GM21423 (cell line): ENCODE measurements at regions not wholly inside any gene's neighbourhood (a gene's known extent, or its start where the extent isn't known, plus 50 kb on each side); places are given as distances from the start of the nearest gene placed in this dataset.
"Not testable (repeated sequence)": the region's sequence is repeated elsewhere in the genome, so short reads cannot be mapped to it uniquely, and the experiment has no call there.

Experiments
- ATAC-seq: cut with Tn5 transposase; IDR thresholded peaks from one replicate; pipeline ENCODE4 v1.9.1; 2021; ENCODE audit warnings: mild to moderate bottlenecking, moderate library complexity; ENCODE audit not compliant: unreplicated experiment

DNA sequence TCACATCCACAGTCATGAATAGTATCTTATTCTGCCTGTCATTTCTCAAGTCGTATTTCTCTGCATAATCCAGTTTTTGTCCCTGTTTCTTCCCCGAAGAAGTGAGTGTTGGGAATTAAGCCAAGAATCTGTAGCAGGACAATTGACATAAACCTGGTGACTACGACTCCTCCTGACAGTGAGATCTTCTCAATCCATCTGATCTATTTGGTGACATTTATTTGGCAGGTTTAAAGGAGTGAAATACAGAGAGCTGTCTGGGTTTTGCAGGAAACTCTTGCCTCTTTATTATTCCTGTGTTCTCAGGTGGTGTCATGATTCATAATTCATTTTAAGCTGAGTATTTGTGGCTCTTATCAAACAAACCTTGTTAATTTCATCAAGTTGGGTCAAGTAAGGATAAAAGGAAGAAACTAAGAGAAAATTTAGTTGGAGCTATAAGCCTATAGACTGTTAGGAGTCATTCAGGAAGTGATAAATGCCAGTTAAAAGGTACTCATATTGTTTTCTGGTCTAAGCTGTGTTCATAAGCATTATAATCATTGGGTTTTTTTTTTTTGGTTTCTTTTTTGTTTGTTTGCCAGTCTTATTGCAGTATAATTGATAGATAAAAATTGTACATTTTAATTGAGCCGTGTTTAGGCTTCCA is 95.9 kb upstream of the PCSK1 start:
- ATAC-seq = no peak

DNA sequence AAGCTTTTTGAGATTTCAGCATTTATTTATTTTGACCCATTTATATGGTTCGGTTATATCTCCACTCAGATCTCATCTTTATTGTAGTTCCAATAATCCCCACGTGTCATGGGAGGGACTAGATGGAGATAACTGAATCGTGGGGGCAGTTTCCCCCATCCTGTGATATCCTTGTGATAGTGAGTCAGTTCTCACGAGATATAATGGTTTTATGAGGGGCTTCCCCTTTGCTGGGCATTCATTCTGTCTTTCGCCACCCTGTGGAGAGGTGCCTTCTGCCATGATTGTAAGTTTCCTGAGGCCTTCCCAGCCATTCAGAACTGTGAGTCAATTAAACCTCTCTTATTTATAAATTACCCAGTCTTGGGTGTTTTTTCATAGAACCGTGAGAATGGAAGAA is 96.5 kb upstream of the PCSK1 start:
- ATAC-seq = no peak

DNA sequence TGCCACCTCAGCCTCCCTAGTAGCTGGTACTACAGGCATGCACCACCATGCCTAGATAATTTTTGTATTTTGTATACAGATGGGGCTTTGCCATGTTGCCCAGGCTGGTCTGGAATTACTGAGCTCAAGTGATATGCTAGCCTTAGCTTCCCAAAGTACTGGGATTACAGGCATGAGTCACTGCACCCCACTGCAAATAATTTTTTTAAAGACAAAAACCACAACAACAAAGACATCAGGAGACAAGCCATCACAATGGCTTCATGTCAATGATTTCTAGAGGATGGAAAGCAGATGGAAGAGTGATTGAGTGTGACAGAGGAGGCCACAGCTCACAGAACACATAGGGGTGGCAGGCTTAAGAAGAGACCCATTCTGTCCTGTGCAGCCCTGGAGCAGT is 97.9 kb upstream of the PCSK1 start:
- ATAC-seq = no peak

DNA sequence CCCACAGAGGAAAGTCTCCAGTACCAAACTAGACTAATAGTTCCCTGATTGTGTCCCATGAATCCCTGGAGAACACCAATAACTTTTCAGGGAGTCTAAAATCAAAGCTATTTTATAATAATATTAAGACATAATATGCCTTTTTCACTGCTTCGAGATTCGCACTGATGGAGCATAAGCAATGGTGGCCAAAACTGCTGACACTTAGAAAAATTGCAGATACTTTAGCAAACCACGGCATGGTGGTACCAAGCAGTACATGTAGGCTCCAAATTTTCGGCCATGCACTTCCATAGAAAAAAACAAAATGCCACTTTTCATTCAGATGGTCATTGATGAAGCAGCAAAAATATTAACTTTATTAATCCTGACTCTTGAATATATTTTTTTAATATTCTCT is 100.3 kb upstream of the PCSK1 start:
- ATAC-seq = no peak

DNA sequence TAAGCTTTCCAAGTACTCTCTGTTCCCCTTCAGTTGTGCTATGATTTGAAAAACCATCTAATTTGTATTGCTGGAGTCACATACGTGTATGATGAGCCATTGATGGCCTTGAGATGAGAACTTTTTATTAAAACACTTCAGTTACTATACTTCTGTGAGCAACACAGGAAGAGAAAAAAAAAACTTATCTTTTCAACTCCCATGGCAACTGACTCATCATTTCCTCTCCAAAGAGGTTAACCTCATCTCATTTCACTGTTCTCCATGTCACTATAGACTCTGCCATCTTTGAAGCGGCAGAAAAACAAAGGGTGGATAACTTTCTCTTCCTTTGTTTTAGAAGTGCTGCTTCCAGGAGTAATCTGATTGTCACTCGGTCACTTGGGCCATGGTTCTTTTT is 104.3 kb upstream of the PCSK1 start:
- ATAC-seq = peak; percentile 51

DNA sequence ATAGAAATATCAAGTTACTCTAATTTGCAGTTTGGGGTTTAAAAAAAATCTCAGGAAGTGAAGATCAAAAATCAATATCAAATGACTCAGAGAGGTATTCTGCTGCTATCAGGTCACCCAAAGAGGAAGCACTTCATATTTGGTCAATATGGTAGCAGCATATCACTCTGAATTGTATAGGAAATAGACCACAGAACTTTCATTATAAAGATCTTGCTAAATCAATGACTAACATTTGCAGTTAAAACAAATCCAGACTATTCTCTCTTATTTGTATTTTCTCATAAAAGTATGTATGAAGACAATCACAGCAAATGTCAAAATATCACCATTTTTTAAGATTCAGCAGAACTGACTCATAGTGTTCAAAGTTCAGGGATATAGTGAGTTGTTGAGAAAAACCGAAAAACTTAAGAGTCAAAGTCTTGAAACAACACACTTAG is 105.8 kb upstream of the PCSK1 start:
- no peak for ATAC-seq

DNA sequence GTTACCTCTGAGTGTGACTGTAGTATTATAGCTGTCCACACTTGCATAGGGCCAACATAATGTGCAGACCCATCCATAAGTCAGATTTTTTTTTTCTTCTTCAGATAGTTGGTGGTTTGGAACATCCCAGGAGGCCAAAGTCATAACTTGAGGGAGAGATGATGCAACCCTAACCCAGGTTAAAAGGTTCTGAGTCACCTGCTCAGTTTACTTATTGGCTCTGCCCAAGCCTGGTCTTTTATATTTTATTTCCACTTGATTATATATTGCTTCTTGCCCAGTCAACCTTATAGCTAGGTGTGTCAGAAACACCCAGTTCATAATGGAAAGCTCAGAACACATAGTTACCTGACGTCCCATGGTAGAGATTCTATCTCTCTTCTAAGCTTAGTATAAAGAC is 113.1 kb upstream of the PCSK1 start:
- ATAC-seq = no peak

DNA sequence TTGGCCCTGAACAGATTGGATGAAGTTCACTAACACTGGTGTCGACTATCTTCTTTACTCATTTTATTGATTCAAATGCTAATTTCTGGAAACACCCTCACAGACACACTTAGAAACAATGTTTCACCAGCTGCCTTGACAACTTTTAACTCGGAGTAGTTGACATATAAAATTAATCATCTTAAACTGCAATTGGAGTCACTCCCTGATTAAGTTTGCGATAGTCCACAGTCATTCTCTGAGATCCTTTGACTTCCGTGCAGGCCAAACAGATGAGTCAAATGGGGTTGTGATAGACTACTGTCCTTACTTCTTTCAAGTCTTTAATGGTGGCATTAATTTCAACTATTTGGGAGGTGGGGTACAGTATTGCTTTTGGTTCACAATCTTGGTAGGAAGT is 114.4 kb upstream of the PCSK1 start:
- no peak for ATAC-seq

DNA sequence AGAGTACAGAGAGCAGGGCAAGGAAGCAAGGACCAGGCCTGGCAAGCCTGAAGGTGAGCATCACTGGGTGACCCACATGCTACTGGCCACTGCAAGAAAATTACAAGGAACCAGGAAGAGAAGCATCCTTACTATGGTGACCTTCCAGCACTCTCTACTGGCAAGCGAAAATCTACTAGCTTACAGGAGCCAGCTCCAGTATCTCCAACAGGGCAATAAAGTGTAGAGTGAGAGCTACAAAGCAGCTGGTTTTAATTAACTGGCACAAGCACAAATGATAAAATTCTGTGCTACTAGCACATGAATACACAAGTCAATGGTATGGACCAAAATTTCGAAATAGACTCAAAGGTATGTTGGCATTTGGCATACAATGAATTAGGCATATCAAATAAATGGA is 113.3 kb upstream of the CAST start:
- ATAC-seq = no peak

DNA sequence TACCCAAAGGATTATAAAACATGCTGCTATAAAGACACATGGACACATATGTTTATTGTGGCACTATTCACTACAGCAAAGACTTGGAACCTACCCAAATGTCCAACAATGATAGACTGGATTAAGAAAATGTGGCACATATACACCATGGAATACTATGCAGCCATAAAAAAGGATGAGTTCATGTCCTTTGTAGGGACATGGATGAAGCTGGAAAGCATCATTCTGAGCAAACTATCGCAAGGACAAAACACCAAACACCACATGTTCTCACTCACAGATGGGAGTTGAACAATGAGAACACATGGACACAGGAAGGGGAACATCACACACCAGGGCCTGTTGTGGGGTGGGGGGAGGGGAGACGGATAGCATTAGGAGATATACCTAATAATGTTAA is 101.3 kb upstream of the CAST start:
- ATAC-seq = not testable (repeated sequence)

DNA sequence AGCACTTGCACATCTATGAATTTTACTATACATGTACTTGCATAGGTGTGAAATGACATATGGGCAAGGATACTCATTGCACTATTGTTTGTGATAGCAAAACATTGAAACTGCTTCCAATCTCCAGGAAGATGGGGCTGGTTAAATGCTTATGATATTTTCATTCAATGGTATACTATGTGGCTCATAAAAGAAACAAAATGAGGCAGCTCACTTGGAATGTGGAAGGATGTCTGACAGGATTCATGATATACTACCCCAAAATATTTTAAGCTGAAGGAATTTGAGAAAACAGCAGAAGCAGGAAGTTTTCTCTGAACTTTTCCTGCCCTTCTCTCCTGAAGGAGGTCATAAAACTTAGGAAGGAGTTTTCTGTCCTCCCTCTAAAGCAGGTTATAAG is 99.6 kb upstream of the CAST start:
- ATAC-seq = no peak

DNA sequence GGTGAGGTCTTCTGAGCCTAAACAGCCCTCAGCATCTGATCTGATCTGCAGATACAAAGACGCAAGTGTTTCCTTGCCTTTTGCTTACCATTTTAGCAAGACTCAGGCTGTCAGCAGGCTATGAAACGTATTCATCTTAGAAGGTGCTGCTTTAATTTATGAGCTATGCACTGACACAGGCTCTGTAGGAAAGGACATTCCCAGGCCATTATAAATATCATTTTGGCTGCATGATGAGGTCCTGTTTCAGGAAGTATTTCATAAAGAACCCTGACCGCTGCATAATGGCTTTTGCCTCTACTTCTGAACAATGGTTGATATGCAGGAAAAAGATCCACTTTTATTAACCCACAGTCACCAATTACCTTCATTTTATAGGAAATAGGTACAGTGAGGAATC is 98.4 kb upstream of the CAST start:
- no peak for ATAC-seq

DNA sequence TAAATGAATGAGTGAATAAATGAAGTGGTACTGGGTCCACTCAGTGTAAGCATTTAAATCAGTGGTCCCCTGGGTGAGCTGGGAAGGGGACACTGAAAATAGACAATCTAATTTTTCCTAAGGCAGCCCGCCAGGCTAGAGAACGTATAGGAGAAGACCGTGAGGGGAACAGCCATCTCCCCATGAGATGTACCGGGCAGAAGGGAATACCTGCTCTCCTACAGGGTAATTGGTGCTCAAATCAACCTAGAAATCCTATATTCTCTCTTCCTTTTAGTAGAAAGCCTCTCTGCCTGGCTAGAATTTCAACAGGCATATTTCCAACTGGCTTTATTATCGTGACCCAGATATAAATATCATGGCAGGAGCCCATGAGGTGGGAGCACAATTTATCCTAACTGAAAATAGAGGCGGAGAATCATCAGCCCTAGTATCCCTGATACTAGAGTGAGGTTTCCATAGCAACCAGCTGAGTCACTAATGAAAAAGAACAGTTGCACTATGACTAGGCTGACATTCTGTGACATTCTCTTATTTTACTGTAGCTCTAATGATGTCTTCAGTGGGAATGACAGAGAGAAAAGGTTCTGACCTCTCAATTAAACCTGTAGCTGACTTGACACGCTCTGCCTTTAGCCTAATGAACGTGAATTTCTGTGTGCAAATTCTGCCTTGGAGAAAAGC is 96.5 kb upstream of the CAST start:
- ATAC-seq = no peak

DNA sequence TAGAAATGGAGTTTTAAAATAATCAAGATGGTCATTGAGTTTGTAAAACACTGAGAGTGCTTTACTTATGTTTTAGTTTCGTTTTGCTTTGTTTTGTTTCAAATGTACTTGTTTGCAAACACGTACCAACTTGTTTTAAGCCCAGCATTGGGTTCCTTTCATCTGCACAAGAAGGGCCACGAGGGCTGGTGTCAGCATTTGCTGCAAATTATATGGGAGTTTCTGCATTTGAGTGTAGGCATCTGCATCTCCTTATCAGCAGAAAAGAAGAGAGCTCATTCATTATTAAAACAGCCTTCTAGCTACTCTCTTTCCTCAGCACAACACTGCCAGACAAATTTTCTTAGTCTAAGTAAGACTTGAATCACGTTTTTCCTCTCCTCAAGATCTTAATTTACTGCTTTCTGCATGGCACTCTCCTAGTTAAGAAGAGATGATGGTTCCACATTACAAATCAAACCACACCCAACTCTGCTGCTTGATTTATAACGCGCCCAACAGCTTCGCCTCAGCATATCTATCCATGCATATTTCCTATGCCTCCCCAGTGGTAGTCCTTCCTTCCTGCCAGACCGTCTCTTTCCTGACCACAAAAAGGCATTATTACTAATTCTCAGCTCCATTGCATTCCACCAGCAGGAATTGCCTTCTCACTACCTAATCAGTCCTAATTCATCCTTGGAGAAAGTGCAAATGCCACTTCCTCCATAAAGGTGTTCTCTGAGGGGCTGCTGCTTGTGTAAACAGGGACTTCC is 95.2 kb upstream of the CAST start:
- no peak for ATAC-seq

DNA sequence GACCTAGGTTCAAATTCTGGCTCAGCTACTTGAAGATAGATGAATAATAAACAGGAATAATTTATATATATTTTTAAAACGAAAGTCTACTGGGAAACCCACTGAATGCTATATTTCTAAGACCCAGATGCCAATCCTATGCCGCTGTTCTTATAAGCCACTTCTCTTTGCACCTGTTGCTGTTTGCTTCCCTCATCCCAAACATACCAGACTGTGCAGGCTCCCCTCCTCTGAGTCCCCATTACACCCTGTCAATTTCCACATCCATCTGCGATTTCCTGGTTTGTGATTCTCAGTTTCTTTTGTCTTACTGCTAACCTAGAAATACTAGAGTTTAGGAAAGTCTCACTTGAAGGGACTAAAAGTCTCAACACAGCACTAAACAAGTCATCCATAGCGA is 92.8 kb upstream of the CAST start:
- no peak for ATAC-seq

DNA sequence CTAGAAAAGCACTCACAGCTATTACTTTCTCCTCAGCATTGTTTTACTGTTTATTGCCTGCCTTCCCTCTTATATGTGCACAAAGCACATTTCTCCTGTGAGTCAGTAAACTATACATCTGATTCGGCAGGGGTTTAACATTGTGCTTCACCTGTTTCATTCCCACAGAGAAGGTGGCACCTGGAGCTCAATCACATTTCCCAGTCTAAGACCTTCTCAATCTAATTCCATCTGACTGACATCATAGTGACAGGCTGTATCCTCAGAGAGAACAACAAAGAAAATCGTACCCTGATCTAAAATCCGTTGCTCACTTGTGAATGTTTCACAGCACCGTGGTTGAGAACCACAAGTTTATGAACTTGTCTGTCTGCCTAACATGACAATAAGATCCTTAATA is 92.4 kb upstream of the CAST start:
- no peak for ATAC-seq

DNA sequence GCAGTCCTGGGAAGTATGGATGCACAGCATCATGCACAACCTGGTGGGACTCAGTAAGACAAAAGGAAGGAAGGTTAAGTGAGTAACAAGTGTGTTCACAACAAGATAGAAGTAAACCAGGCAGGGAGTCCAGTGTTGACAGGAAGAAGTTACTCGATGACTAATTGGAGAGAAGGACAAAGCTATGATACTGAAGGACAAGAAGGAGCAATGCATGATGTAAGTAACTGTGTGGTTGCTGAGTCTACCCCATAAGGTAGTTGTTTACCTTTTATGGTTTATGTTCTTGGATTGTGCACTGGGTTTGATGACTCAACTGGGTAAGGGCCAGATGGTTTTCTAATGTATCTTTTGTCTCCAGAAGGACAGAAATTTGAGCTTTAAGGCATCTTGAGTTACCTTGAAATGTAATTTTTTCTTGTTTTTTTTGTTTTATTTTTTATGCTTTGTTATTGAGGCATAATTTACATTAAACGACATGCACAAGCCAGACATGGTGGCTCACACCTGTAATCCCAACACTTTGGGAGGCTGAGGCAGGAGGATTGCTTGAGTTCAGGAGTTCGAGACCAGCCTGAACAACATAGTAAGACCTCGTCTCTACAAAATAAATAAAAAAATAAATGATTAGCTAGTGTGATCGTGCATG is 89.2 kb upstream of the CAST start:
- no peak for ATAC-seq

DNA sequence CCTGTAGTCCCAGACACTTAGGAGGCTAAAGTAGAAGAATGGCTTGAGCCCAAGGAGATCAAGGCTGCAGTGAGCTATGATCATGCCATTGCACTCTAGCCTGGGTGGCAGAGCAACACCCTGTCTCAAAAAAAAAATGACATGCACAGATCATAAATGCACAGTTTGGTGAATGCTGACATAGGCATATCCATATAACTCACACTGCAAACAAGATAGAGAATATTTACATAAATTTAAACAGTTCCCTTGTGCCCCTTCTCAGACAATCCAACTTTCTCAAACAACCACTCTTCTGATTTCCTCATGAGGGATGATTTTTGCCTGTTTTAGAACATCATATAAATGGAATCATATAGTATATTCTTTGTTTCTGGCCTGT is 88.7 kb upstream of the CAST start:
- no peak for ATAC-seq

DNA sequence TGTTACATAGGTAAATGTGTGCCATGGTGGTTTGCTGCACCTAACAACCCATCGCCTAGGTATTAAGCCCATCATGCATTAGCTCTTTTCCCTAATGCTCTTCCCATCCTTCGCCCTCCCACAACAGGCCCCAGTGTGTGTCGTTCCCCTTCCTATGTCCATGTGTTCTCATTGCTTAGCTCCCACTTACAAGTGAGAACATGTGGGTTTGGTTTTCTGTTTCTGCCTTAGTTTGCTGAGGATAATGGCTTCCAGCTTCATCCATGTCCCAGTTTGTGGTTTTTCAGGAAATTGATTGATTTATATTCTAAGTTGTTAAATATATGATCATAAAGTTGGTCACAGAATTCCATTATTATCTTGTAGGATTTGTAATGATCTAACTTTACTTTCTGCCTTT is 85.3 kb upstream of the CAST start:
- no peak for ATAC-seq

DNA sequence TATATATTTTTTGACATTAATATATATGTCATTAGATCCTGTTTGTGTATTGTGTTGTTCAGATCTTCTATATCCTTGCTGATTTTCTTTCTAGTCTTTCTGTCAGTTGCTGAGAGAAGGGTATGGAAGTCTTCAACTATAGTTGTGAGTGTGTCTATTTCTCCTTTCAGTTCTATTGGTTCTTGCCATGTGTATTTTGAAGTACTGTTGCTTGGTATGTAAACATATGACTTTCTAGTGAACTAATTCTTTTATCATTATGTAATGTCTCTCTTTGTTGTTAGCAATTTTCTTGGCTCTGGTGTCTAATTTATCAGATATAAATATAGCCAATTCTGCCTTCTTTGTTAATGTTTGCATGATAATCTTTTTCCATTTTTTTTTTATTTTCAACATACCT is 84.3 kb upstream of the CAST start:
- no peak for ATAC-seq

DNA sequence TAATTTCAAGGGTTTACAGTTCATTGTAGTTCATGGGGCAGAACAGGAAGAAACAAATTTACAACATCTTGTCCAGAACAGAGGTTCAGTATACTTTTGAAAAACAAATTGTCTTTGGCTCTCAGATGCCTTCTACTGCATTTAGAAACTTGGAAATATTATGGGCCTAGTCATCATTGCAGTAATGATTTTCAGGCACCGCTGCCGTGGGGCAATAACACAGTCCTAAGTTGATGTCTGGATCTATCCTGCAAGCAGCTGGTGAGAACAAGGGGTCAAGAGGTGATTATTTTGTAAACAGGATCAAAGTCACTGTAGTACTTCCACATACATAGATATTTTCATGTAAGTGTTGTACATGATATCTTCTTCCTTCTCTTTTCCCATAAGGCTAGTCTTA is 82.5 kb upstream of the CAST start:
- ATAC-seq = no peak

DNA sequence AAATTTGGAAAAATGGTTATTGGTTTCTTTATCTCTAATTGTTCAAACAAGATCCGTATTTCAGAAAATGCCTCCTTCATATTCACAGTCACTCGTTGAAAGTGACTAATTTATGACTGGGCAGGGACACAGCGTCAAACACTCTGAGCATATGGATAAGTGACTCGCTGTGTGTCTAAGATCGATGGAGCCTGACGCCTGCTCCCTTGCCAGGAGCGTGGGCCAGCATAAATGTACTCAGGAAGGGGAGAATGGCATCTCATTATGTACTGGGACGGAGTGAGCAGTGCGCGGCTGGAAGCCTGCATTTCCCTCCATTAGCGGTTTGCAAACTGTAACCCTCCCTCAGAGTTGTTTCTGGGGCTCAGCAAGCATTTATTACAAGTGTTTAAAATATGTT is 79.8 kb upstream of the CAST start:
- ATAC-seq = no peak
